ENCODE measurements at regions not wholly inside any gene's neighbourhood (a gene's known extent, or its start where the extent isn't known, plus 50 kb on each side); places are given as distances from the start of the nearest gene placed in this dataset.

- TF ChIP-seq EP300 (IDR thresholded peaks at IDR 0.05; ENCODE audit: low read depth) = no peak
- no peak for TF ChIP-seq POLR2AphosphoS5 (IDR thresholded peaks at IDR 0.05)
- TF ChIP-seq POLR2A (IDR thresholded peaks at IDR 0.05) = no peak
- TF ChIP-seq CTCF (IDR thresholded peaks at IDR 0.05) = no peak
- Histone ChIP-seq H3K27me3 (no peaks in the 10 kb centered on the region), H3K27ac (no peak overlapping the region), H3K36me3 (no peaks in the 10 kb centered on the region), H3K4me1 (no peaks in the 10 kb centered on the region), H3K9me3 (no peaks in the 10 kb centered on the region), H3K4me3 (no peak overlapping the region)
- in situ Hi-C loops (cut with MboI; ENCODE audit: low pct_ligation_motif_present in 1 of 4, low pct_unique_long_range_greater_than_20kb in 1 of 4, low sequenced_read_pairs in 3 of 4) = no loop called here
- DNase-seq = no peak
- 86% methylated on average over 4 of the region's 4 CpGs; no CpG with 5 or more reads in 1 of the 2 donors for WGBS, 2 donors (ENCODE audit: low coverage in 1 of 2)
- intact Hi-C loops (cut with DNase I; ENCODE audit: low total_unique reads) = no loop called here
Measured at GRCh38 chr13:30020726-30021312, 170.4 kb upstream of the UBL3 start.

DNA sequence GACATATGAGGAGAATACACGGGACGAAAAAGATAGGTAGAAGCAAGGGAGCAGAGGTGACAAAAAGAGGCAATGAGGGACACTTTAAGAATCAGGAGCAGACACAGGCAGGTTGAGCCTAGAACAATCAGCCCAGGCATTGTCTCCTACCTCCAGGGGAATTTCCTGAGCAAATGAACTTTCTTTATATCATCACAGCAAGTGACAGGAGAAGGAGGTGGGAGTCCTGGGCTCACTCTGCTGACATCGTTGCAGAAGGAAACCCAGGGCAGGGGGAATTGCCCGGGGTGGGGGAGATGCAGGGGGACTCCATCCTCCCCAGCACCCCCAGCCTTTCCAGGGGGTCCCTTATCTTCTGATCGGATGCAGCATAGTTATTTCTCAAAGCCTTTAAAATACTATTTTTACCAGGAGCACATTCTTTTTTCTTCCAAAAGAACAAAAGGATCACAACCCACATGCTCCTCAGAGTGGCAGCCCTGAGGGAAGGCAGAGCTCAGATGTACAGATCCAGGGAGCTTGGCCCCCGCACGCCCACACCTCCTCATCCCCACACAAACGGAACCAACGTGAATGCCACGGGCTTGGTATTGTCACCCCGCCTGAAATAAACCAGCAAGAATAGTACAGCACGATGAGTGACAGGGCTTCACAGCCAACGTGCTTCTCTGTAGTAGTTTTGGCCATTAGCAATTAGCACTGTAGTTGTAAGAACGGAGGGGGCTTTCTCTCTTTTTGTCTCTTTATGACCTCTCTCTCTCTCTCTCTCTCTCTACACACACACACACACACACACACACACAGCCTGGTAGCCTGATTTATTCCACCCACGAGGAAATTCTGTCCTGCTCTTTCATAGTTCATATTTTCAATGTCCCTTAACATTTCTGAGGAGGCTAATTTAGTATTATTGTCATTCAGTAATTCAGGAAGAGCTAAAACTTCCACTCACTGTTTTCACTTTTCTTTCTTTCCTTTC lies 169.5 kb upstream of the UBL3 start:
- H3K27ac ChIP-seq = no peak overlapping the region
- 59 to 70% methylated on average over 4 to 15 of the region's 15 CpGs for WGBS, 2 donors (ENCODE audit: low coverage in 1 of 2)
- intact Hi-C loops (cut with DNase I; ENCODE audit: low total_unique reads) (no loop called here), in situ Hi-C loops (cut with MboI; ENCODE audit: low pct_ligation_motif_present in 1 of 4, low pct_unique_long_range_greater_than_20kb in 1 of 4, low sequenced_read_pairs in 3 of 4) (no loop called here)
- no peak for DNase-seq
- H3K9me3 ChIP-seq = no peaks in the 10 kb centered on the region
- no peak for TF ChIP-seq POLR2A (IDR thresholded peaks at IDR 0.05)
- no peak for TF ChIP-seq POLR2AphosphoS5 (IDR thresholded peaks at IDR 0.05)
- TF ChIP-seq EP300 (IDR thresholded peaks at IDR 0.05; ENCODE audit: low read depth) = no peak
- no peak for TF ChIP-seq CTCF (IDR thresholded peaks at IDR 0.05)
- H3K36me3 ChIP-seq = no peaks in the 10 kb centered on the region
- no peak overlapping the region for H3K4me3 ChIP-seq
- H3K4me1 ChIP-seq = no peaks in the 10 kb centered on the region
- no peaks in the 10 kb centered on the region for H3K27me3 ChIP-seq

DNA sequence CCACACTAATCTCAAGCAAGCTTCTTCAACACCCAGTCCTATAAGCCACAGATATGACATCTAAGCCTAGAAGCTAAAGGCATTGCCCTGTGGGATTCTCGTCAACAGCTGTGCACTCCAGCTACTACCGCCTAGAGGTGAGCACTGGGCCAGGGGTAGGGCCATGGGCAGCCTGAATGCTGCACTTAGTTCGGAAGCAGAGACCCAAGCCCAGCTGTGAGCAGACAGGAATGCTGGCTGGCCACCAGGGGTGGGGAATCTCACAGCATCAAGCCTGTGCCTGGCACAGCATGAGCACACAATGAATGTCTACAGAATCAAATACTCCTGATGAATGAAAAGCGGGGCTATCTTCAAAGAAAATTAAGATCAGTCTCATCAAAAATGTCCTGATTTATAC lies 167.5 kb upstream of the UBL3 start:
- no peaks in the 10 kb centered on the region for H3K9me3 ChIP-seq
- TF ChIP-seq POLR2AphosphoS5 (IDR thresholded peaks at IDR 0.05) = no peak
- no peak for TF ChIP-seq CTCF (IDR thresholded peaks at IDR 0.05)
- no peak for TF ChIP-seq EP300 (IDR thresholded peaks at IDR 0.05; ENCODE audit: low read depth)
- no peak for TF ChIP-seq POLR2A (IDR thresholded peaks at IDR 0.05)
- DNase-seq = no peak
- 82% methylated on average over 4 of the region's 4 CpGs; no CpG with 5 or more reads in 1 of the 2 donors for WGBS, 2 donors (ENCODE audit: low coverage in 1 of 2)
- no peaks in the 10 kb centered on the region for H3K27me3 ChIP-seq
- in situ Hi-C loops (cut with MboI; ENCODE audit: low pct_ligation_motif_present in 1 of 4, low pct_unique_long_range_greater_than_20kb in 1 of 4, low sequenced_read_pairs in 3 of 4) (no loop called here), intact Hi-C loops (cut with DNase I; ENCODE audit: low total_unique reads) (no loop called here)
- H3K36me3 ChIP-seq = no peaks in the 10 kb centered on the region
- no peak overlapping the region for H3K4me3 ChIP-seq
- no peak overlapping the region for H3K27ac ChIP-seq
- H3K4me1 ChIP-seq = no peaks in the 10 kb centered on the region

DNA sequence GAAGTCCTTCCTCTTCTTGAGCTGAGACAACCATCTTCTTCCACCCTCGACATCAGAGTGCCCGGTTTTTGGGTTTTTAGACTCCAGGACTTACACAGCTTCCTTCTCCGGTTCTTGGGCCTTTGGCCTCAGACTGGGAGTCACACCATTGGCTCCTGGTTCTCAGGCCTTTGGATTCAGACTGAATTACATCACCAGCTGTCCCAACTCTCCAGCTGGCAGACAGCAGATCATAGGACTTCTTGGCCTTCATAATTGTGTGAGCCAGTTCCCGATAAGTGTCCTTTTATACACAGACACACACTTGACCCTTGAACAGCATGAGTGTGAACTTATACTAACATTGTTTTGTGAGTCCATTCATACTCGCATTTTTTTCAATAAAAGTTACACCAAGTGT lies 166.0 kb upstream of the UBL3 start:
- Histone ChIP-seq H3K4me3 (no peak overlapping the region), H3K36me3 (no peaks in the 10 kb centered on the region), H3K27me3 (no peaks in the 10 kb centered on the region), H3K27ac (no peak overlapping the region), H3K9me3 (no peaks in the 10 kb centered on the region), H3K4me1 (no peaks in the 10 kb centered on the region)
- in situ Hi-C loops (cut with MboI; ENCODE audit: low pct_ligation_motif_present in 1 of 4, low pct_unique_long_range_greater_than_20kb in 1 of 4, low sequenced_read_pairs in 3 of 4) = no loop called here
- intact Hi-C loops (cut with DNase I; ENCODE audit: low total_unique reads) = no loop called here
- 44 to 74% methylated on average over 2 to 5 of the region's 5 CpGs for WGBS, 2 donors (ENCODE audit: low coverage in 1 of 2)
- no peak for DNase-seq
- TF ChIP-seq CTCF (IDR thresholded peaks at IDR 0.05) (no peak), POLR2AphosphoS5 (IDR thresholded peaks at IDR 0.05) (no peak), EP300 (IDR thresholded peaks at IDR 0.05; ENCODE audit: low read depth) (no peak), POLR2A (IDR thresholded peaks at IDR 0.05) (no peak)

Measured in transverse colon (tissue), 4 donors.